ENCODE measurements at regions not wholly inside any gene's neighbourhood (a gene's known extent, or its start where the extent isn't known, plus 50 kb on each side); places are given as distances from the start of the nearest gene placed in this dataset.

DNA sequence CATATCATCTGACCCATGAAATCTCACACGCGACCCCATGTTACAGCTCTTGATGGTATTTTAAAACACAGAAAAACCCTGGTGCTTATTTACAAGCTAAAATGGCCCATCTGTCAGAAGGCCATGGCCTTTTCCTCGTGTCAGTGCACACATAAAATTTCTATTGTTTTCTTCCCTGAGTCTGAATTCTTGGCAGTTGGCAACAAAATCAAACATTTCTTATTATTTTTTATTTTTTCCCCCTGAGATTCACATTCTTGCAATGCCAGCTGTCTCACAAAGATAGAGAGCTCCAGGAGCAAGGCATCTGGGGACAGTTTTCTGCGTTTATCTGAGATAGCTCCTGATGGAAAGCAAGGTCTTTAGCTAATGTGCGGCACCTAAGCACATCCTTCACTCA lies 818.1 kb upstream of the TMEM132C start:
- Histone ChIP-seq H3K27ac (ENCODE audit: low read depth, low read length) (no peak overlapping the region), H3K79me1 (ENCODE audit: low read depth, low read length) (no peaks in the 10 kb centered on the region), H2AK5ac (ENCODE audit: low read depth, low read length) (no peak overlapping the region), H3K18ac (ENCODE audit: extremely low read depth, low read length) (no peak overlapping the region), H4K5ac (ENCODE audit: insufficient read length, low read depth, low read length) (no peak overlapping the region), H3K4me2 (ENCODE audit: insufficient read depth in 1 of 2, low read depth in 2 of 2, low read length in 2 of 2) (no peak overlapping the region), H2BK15ac (ENCODE audit: low read length) (no peak overlapping the region), H2AFZ (ENCODE audit: low read length) (no peak overlapping the region), H3K79me2 (ENCODE audit: control insufficient read depth in 1 of 2, insufficient read depth in 2 of 2, low read length in 2 of 2) (no peaks in the 10 kb centered on the region), H3K9me3 (ENCODE audit: insufficient read depth in 2 of 2, low read depth in 1 of 2, low read length in 1 of 2) (no peaks in the 10 kb centered on the region), H2BK120ac (replicated peaks; ENCODE audit: low read depth, low read length) (no peak overlapping the region), H3K9ac (replicated peaks in 1 of 4; ENCODE audit: extremely low read depth in 1 of 4, low read depth in 3 of 4, low read length in 3 of 4) (no peak overlapping the region), H3K56ac (replicated peaks; ENCODE audit: insufficient read length, low read depth, low read length) (no peak overlapping the region), H4K8ac (ENCODE audit: extremely low read depth, insufficient read depth, low read length) (no peak overlapping the region), H3K23ac (ENCODE audit: insufficient read length) (no peak overlapping the region), H3K4ac (replicated peaks; ENCODE audit: insufficient read length, low read depth, low read length) (no peak overlapping the region), H3K4me3 (ENCODE audit: extremely low read depth in 1 of 4, insufficient read depth in 2 of 4, low read depth in 3 of 4, low read length in 4 of 4) (no peak overlapping the region), H4K91ac (replicated peaks; ENCODE audit: insufficient read length, low read length) (no peak overlapping the region), H2BK12ac (ENCODE audit: low read depth, low read length) (no peak overlapping the region), H3K36me3 (ENCODE audit: control insufficient read depth in 2 of 4, insufficient read depth in 4 of 4, low read length in 3 of 4) (no peaks in the 10 kb centered on the region), H3K23me2 (ENCODE audit: low read depth, low read length) (no peaks in the 10 kb centered on the region), H3K14ac (ENCODE audit: insufficient read length) (no peak overlapping the region), H4K20me1 (replicated peaks in 1 of 2; ENCODE audit: control insufficient read depth in 1 of 2, insufficient read depth in 2 of 2, low read length in 2 of 2) (no peaks in the 10 kb centered on the region), H3K27me3 (replicated peaks in 1 of 4; ENCODE audit: control insufficient read depth in 3 of 4, extremely low read depth in 1 of 4, insufficient read depth in 3 of 4, low read length in 3 of 4) (no peaks in the 10 kb centered on the region), H2BK5ac (ENCODE audit: low read depth, low read length) (no peak overlapping the region), H2BK20ac (ENCODE audit: low read length) (no peak overlapping the region), H3K4me1 (replicated peaks in 1 of 4; ENCODE audit: control insufficient read depth in 3 of 4, insufficient read depth in 4 of 4, low read length in 3 of 4) (peaks cover 0 to 3% (median 0%) of the 10 kb centered on the region in 4 experiments; a peak in 3 of 7 replicates)
- no peak for FAIRE-seq
- TF ChIP-seq YY1 (IDR thresholded peaks at IDR 0.05; ENCODE audit: low read depth, low read length) (no peak), CBX8 (IDR thresholded peaks at IDR 0.05; ENCODE audit: borderline replicate concordance, low read depth, low read length) (no peak), FOSL1 (IDR thresholded peaks at IDR 0.05; ENCODE audit: insufficient read depth, low read depth, low read length) (no peak), RBBP5 (IDR thresholded peaks at IDR 0.05; ENCODE audit: borderline replicate concordance, low read depth, low read length) (no peak)
- TF ChIP-seq, protein P1, sequence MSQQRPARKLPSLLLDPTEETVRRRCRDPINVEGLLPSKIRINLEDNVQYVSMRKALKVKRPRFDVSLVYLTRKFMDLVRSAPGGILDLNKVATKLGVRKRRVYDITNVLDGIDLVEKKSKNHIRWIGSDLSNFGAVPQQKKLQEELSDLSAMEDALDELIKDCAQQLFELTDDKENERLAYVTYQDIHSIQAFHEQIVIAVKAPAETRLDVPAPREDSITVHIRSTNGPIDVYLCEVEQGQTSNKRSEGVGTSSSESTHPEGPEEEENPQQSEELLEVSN (IDR thresholded peaks at IDR 0.05): no peak
- ChIA-PET CTCF (ENCODE audit: partially characterized antibody) (interaction anchor here (0.6 to 1.2 kb wide), 3 partner anchors 170 to 229 kb away, joined by 3 to 5 read pairs (median 3); no protein-coding TSS in a partner anchor), POLR2A (ENCODE audit: partially characterized antibody) (no interaction called here)
- DNase-seq (ENCODE audit: low read depth in 1 of 2, low spot score in 2 of 2): no peak
- 93% methylated on average over 5 of the region's 5 CpGs; no CpG with 5 or more reads in 1 of the 2 experiments for WGBS, 2 experiments (ENCODE audit: extremely low coverage in 1 of 2, insufficient coverage in 1 of 2, insufficient read length in 1 of 2, insufficient replicate concordance in 2 of 2, low coverage in 1 of 2, low lambda C conversion rate in 2 of 2, missing lambda C conversion rate in 1 of 2)
